NT2/D1 (cell line): ENCODE measurements at regions not wholly inside any gene's neighbourhood (a gene's known extent, or its start where the extent isn't known, plus 50 kb on each side); places are given as distances from the start of the nearest gene placed in this dataset.

Experiments
- DNase-seq: peaks from one replicate; pipeline ENCODE4 v3.0.0-alpha.2; 2011; ENCODE audit warnings: low read depth, low spot score
- H3K27me3 ChIP-seq: 2 replicates; pipeline ENCODE4 v1.6.0; 2011; ENCODE audit warnings: mild to moderate bottlenecking; ENCODE audit not compliant: insufficient read length, insufficient read depth
- H3K36me3 ChIP-seq: 2 replicates; pipeline ENCODE4 v1.6.1; 2011; ENCODE audit warnings: mild to moderate bottlenecking, low read length, mixed read lengths; ENCODE audit not compliant: insufficient read depth, insufficient read length
- H3K4me1 ChIP-seq: 2 replicates; pipeline ENCODE4 v1.5.1; 2011; ENCODE audit not compliant: insufficient read depth, insufficient read length
- H3K4me3 ChIP-seq: 2 replicates; pipeline ENCODE4 v1.5.1; 2011; ENCODE audit warnings: low read depth; ENCODE audit not compliant: insufficient read length
- H3K9ac ChIP-seq: 2 replicates; pipeline ENCODE4 v1.6.0; 2011; ENCODE audit warnings: low read depth; ENCODE audit not compliant: insufficient read length
- H3K9me3 ChIP-seq: 2 replicates; pipeline ENCODE4 v1.5.1; 2011; ENCODE audit warnings: mild to moderate bottlenecking, low read length; ENCODE audit not compliant: insufficient read depth
- SUZ12 ChIP-seq: IDR thresholded peaks from 2 replicates; pipeline ENCODE4 v1.6.1; 2011; ENCODE audit not compliant: insufficient read length, insufficient read depth; ENCODE audit errors: extremely low read depth
- YY1 ChIP-seq: IDR thresholded peaks from 2 replicates; pipeline ENCODE4 v1.6.1; 2011; ENCODE audit not compliant: insufficient read length, insufficient read depth
- ZNF274 ChIP-seq: IDR thresholded peaks from 2 replicates; pipeline ENCODE4 v1.6.1; 2011; ENCODE audit warnings: mild to moderate bottlenecking, low read depth, low read length

GRCh38 chr12:107394693-107395092 lies 290.9 kb upstream of the PWP1 start:
- H3K9me3 ChIP-seq: peaks cover 6% of the 10 kb centered on the region
- H3K27me3 ChIP-seq: no peaks in the 10 kb centered on the region
- H3K4me3 ChIP-seq: no peak overlapping the region
- H3K36me3 ChIP-seq: no peaks in the 10 kb centered on the region
- no peak overlapping the region for H3K9ac ChIP-seq
- peaks cover 8% of the 10 kb centered on the region for H3K4me1 ChIP-seq
- DNase-seq: no peak
- TF ChIP-seq ZNF274 (no peak), SUZ12 (no peak), YY1 (no peak)

GRCh38 chr12:107395817-107396216 lies 289.8 kb upstream of the PWP1 start:
- Histone ChIP-seq H3K4me1 (peaks cover 8% of the 10 kb centered on the region), H3K27me3 (no peaks in the 10 kb centered on the region), H3K9me3 (no peaks in the 10 kb centered on the region), H3K9ac (no peak overlapping the region), H3K4me3 (no peak overlapping the region), H3K36me3 (no peaks in the 10 kb centered on the region)
- TF ChIP-seq ZNF274 (no peak), YY1 (no peak), SUZ12 (no peak)
- DNase-seq: no peak

- TF ChIP-seq ZNF274 (no peak), YY1 (no peak), SUZ12 (no peak)
- H3K9ac ChIP-seq: no peak overlapping the region
- DNase-seq: no peak
These were observed 288.6 kb upstream of the PWP1 start for GRCh38 chr12:107396991-107397390.

GRCh38 chr12:107397890-107398500 lies 287.6 kb upstream of the PWP1 start:
- Histone ChIP-seq H3K27me3 (no peaks in the 10 kb centered on the region), H3K9me3 (no peaks in the 10 kb centered on the region), H3K4me3 (no peak overlapping the region), H3K36me3 (no peaks in the 10 kb centered on the region), H3K9ac (no peak overlapping the region), H3K4me1 (peaks cover 8% of the 10 kb centered on the region)
- TF ChIP-seq SUZ12: no peak
- DNase-seq: no peak

More at GRCh38 chr12:107396991-107397390, 288.6 kb upstream of the PWP1 start:
- Histone ChIP-seq H3K4me3 (no peak overlapping the region), H3K27me3 (no peaks in the 10 kb centered on the region), H3K9me3 (no peaks in the 10 kb centered on the region), H3K36me3 (no peaks in the 10 kb centered on the region), H3K4me1 (peaks cover 8% of the 10 kb centered on the region)

GRCh38 chr12:107399046-107399445 lies 286.6 kb upstream of the PWP1 start:
- H3K36me3 ChIP-seq: no peaks in the 10 kb centered on the region
- no peaks in the 10 kb centered on the region for H3K9me3 ChIP-seq
- H3K9ac ChIP-seq: no peak overlapping the region
- no peaks in the 10 kb centered on the region for H3K27me3 ChIP-seq
- H3K4me3 ChIP-seq: no peak overlapping the region
- peaks cover 6% of the 10 kb centered on the region for H3K4me1 ChIP-seq
- peak; percentile 23 for DNase-seq
- TF ChIP-seq YY1 (no peak), ZNF274 (no peak), SUZ12 (no peak)

DNA sequence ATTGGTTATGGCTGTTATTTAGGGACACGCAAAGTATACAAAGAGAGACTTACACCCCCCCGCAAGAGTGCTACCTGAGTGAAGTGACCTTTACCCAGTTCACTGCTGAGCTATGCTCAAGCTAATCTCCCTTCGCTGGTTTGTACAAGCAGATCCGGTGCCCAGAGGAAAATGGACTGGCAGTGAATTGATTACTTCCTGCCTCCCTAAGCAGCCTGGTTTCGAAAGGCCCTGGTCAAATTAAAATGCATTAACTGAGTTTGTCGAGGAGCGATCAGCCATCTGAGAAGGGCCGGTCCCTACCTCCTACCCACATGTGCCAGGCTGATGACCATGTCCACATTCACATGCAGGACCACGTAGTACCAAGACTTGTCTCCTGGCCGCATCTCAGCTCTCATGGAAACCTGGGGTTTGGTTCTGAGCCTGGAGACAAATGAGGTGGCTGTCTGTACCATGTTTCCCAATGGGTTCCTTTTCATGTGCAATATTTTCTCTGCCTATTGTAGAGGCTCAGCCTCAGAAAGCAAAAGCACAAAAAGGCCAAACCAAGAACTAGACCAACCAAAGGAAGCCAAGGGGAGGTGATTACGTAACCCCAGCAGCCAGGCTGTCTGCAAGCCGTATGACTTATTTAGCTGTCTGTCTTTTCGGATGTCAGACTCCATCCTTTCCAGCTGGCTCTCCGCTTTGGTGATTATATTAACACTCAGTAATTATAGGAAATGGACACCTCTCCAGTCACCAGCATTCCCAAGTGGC lies 284.7 kb upstream of the PWP1 start:
- H3K4me3 ChIP-seq: no peak overlapping the region
- peaks cover 3% of the 10 kb centered on the region for H3K4me1 ChIP-seq
- no peaks in the 10 kb centered on the region for H3K36me3 ChIP-seq
- no peaks in the 10 kb centered on the region for H3K9me3 ChIP-seq
- H3K27me3 ChIP-seq: no peaks in the 10 kb centered on the region
- DNase-seq: no peak
- no peak for TF ChIP-seq SUZ12
- TF ChIP-seq YY1: no peak
- TF ChIP-seq ZNF274: no peak
- H3K9ac ChIP-seq: no peak overlapping the region

- H3K4me1 ChIP-seq: no peaks in the 10 kb centered on the region
- peak; percentile 37 for TF ChIP-seq YY1
- no peak for TF ChIP-seq SUZ12
These were observed 283.3 kb upstream of the PWP1 start for GRCh38 chr12:107402041-107403022.

More at GRCh38 chr12:107402041-107403022, 283.3 kb upstream of the PWP1 start:
- Histone ChIP-seq H3K27me3 (no peaks in the 10 kb centered on the region), H3K36me3 (no peaks in the 10 kb centered on the region), H3K9me3 (no peaks in the 10 kb centered on the region), H3K9ac (peak overlapping the region; percentile 4), H3K4me3 (no peak overlapping the region)
- DNase-seq: peak; percentile 74
